ENCODE measurements at regions not wholly inside any gene's neighbourhood (a gene's known extent, or its start where the extent isn't known, plus 50 kb on each side); places are given as distances from the start of the nearest gene placed in this dataset.
A peak's percentile ranks its signal among the peaks of the same experiment; 100 is the strongest.

GRCh38 chr11:116053548-116053919 is 549.3 kb upstream of the CADM1 start:
- TF ChIP-seq CTCF (IDR thresholded peaks at IDR 0.05; ENCODE audit: borderline replicate concordance, extremely low read depth, insufficient read depth), result no peak
- no peaks in the 10 kb centered on the region for H3K27me3 ChIP-seq (ENCODE audit: control insufficient read depth, insufficient read depth, low read length)
- DNase-seq (no peak), FAIRE-seq (no peak)
- H3K4me3 ChIP-seq (ENCODE audit: low read length in 3 of 3), result no peak overlapping the region
- no peak overlapping the region for H3K27ac ChIP-seq (ENCODE audit: low read depth in 2 of 2, low read length in 2 of 2)
- no peaks in the 10 kb centered on the region for H3K36me3 ChIP-seq (ENCODE audit: control insufficient read depth in 2 of 3, insufficient read depth in 3 of 3, low read length in 3 of 3)
- peaks cover 0 to 4% (median 0%) of the 10 kb centered on the region in 3 donors for H3K4me1 ChIP-seq (ENCODE audit: control insufficient read depth in 2 of 3, insufficient read depth in 2 of 3, low read depth in 1 of 3, low read length in 3 of 3)
- intact Hi-C loops (cut with DNase I), result no loop called here
- no peak overlapping the region for H3K9ac ChIP-seq (ENCODE audit: low read length in 3 of 3)
- no peaks in the 10 kb centered on the region for H3K9me3 ChIP-seq (ENCODE audit: control insufficient read depth in 2 of 3, insufficient read depth in 1 of 3, low read length in 3 of 3)

GRCh38 chr11:116052603-116053547 is 548.7 kb upstream of the CADM1 start:
- Histone ChIP-seq H3K9me3 (ENCODE audit: control insufficient read depth in 2 of 3, insufficient read depth in 1 of 3, low read length in 3 of 3) (no peaks in the 10 kb centered on the region), H3K4me3 (ENCODE audit: low read length in 3 of 3) (no peak overlapping the region), H3K27ac (ENCODE audit: low read depth in 2 of 2, low read length in 2 of 2) (no peak overlapping the region), H3K4me1 (ENCODE audit: control insufficient read depth in 2 of 3, insufficient read depth in 2 of 3, low read depth in 1 of 3, low read length in 3 of 3) (peaks cover 0 to 4% (median 0%) of the 10 kb centered on the region in 3 donors), H3K9ac (ENCODE audit: low read length in 3 of 3) (no peak overlapping the region), H3K27me3 (ENCODE audit: control insufficient read depth, insufficient read depth, low read length) (no peaks in the 10 kb centered on the region), H3K36me3 (ENCODE audit: control insufficient read depth in 2 of 3, insufficient read depth in 3 of 3, low read length in 3 of 3) (no peaks in the 10 kb centered on the region)
- intact Hi-C loops (cut with DNase I), result no loop called here
- no peak for FAIRE-seq
- DNase-seq, result peak in 2 of 5 donors; percentile 33 to 62
- no peak for TF ChIP-seq CTCF (IDR thresholded peaks at IDR 0.05; ENCODE audit: borderline replicate concordance, extremely low read depth, insufficient read depth)

GRCh38 chr11:116051494-116051893 is 547.3 kb upstream of the CADM1 start:
- H3K27me3 ChIP-seq (ENCODE audit: control insufficient read depth, insufficient read depth, low read length), result no peaks in the 10 kb centered on the region
- no peak for FAIRE-seq
- H3K9ac ChIP-seq (ENCODE audit: low read length in 3 of 3), result no peak overlapping the region
- intact Hi-C loops (cut with DNase I), result no loop called here
- TF ChIP-seq CTCF (IDR thresholded peaks at IDR 0.05; ENCODE audit: borderline replicate concordance, extremely low read depth, insufficient read depth), result no peak
- H3K4me3 ChIP-seq (ENCODE audit: low read length in 3 of 3), result no peak overlapping the region
- DNase-seq, result no peak
- no peaks in the 10 kb centered on the region for H3K36me3 ChIP-seq (ENCODE audit: control insufficient read depth in 2 of 3, insufficient read depth in 3 of 3, low read length in 3 of 3)
- peaks cover 0 to 4% (median 0%) of the 10 kb centered on the region in 3 donors for H3K4me1 ChIP-seq (ENCODE audit: control insufficient read depth in 2 of 3, insufficient read depth in 2 of 3, low read depth in 1 of 3, low read length in 3 of 3)
- H3K27ac ChIP-seq (ENCODE audit: low read depth in 2 of 2, low read length in 2 of 2), result no peak overlapping the region
- H3K9me3 ChIP-seq (ENCODE audit: control insufficient read depth in 2 of 3, insufficient read depth in 1 of 3, low read length in 3 of 3), result no peaks in the 10 kb centered on the region
